Chondrocyte (in vitro differentiated cells): ENCODE measurements at regions not wholly inside any gene's neighbourhood (a gene's known extent, or its start where the extent isn't known, plus 50 kb on each side); places are given as distances from the start of the nearest gene placed in this dataset.

Experiments used
- DNase-seq: peaks from one replicate; pipeline ENCODE4 v3.0.0; 2021; ENCODE audit warnings: mixed read lengths, low spot score
- H3K27ac Mint-ChIP-seq: one replicate; pipeline ENCODE4 v1.8.0; 2021; ENCODE audit warnings: mild to moderate bottlenecking, moderate library complexity, mixed read lengths; ENCODE audit not compliant: unreplicated experiment
- H3K27me3 Mint-ChIP-seq: 2 replicates; pipeline ENCODE4 v1.8.0; 2021; ENCODE audit warnings: low read depth, mixed read lengths
- H3K36me3 Mint-ChIP-seq: 2 replicates; pipeline ENCODE4 v1.8.0; 2021; ENCODE audit warnings: low read depth, mixed read lengths
- H3K4me1 Mint-ChIP-seq: 2 replicates; pipeline ENCODE4 v1.8.0; 2021; ENCODE audit warnings: low read depth, mild to moderate bottlenecking, mixed read lengths
- H3K4me3 Mint-ChIP-seq: one replicate; pipeline ENCODE4 v1.8.0; 2021; ENCODE audit warnings: mild to moderate bottlenecking, moderate library complexity, mixed read lengths; ENCODE audit not compliant: unreplicated experiment
- H3K9me3 Mint-ChIP-seq: 2 replicates; pipeline ENCODE4 v1.8.0; 2021; ENCODE audit warnings: low read depth, mixed read lengths
- CTCF ChIP-seq: fragments of 200-600 bp; sonication (generic); IDR thresholded peaks from 2 replicates; pipeline ENCODE4 v1.5.0; 2021; ENCODE audit warnings: antibody characterized with exemption, mild to moderate bottlenecking, moderate library complexity

- Mint-ChIP-seq H3K27ac (no peak overlapping the region), H3K4me1 (no peaks in the 10 kb centered on the region), H3K36me3 (no peaks in the 10 kb centered on the region), H3K9me3 (no peaks in the 10 kb centered on the region), H3K4me3 (no peak overlapping the region), H3K27me3 (no peaks in the 10 kb centered on the region)
- TF ChIP-seq CTCF = no peak
- no peak for DNase-seq
Measured at GRCh38 chr2:104279646-104280045, 574.3 kb upstream of the POU3F3 start.

- no peaks in the 10 kb centered on the region for H3K4me1 Mint-ChIP-seq
- no peaks in the 10 kb centered on the region for H3K9me3 Mint-ChIP-seq
- no peaks in the 10 kb centered on the region for H3K27me3 Mint-ChIP-seq
- no peak overlapping the region for H3K4me3 Mint-ChIP-seq
- TF ChIP-seq CTCF = no peak
- H3K36me3 Mint-ChIP-seq = no peaks in the 10 kb centered on the region
- no peak overlapping the region for H3K27ac Mint-ChIP-seq
- DNase-seq = no peak
Measured at GRCh38 chr2:104280216-104280615, 573.7 kb upstream of the POU3F3 start.

GRCh38 chr2:104286841-104287240 lies 567.1 kb upstream of the POU3F3 start:
- no peaks in the 10 kb centered on the region for H3K9me3 Mint-ChIP-seq
- H3K27me3 Mint-ChIP-seq = no peaks in the 10 kb centered on the region
- H3K4me1 Mint-ChIP-seq = peaks cover 5% of the 10 kb centered on the region
- no peak for DNase-seq
- no peak overlapping the region for H3K4me3 Mint-ChIP-seq
- no peaks in the 10 kb centered on the region for H3K36me3 Mint-ChIP-seq
- TF ChIP-seq CTCF = no peak
- no peak overlapping the region for H3K27ac Mint-ChIP-seq

GRCh38 chr2:104289651-104290565 lies 564.0 kb upstream of the POU3F3 start:
- peaks cover 8% of the 10 kb centered on the region for H3K9me3 Mint-ChIP-seq
- H3K27me3 Mint-ChIP-seq = no peaks in the 10 kb centered on the region
- no peak for TF ChIP-seq CTCF
- H3K4me1 Mint-ChIP-seq = peaks cover 5% of the 10 kb centered on the region
- DNase-seq = no peak
- no peak overlapping the region for H3K4me3 Mint-ChIP-seq
- H3K27ac Mint-ChIP-seq = no peak overlapping the region
- H3K36me3 Mint-ChIP-seq = no peaks in the 10 kb centered on the region

GRCh38 chr2:104290566-104290891 lies 563.4 kb upstream of the POU3F3 start:
- Mint-ChIP-seq H3K4me3 (no peak overlapping the region), H3K9me3 (peaks cover 8% of the 10 kb centered on the region), H3K36me3 (no peaks in the 10 kb centered on the region), H3K27me3 (no peaks in the 10 kb centered on the region), H3K4me1 (peaks cover 5% of the 10 kb centered on the region), H3K27ac (no peak overlapping the region)
- no peak for TF ChIP-seq CTCF
- no peak for DNase-seq
